HUES48 (cell line): ENCODE measurements at regions not wholly inside any gene's neighbourhood (a gene's known extent, or its start where the extent isn't known, plus 50 kb on each side); places are given as distances from the start of the nearest gene placed in this dataset.

ENCODE experiments used
- H3K27ac ChIP-seq: one replicate; pipeline ENCODE4 v1.7.0; 2013; ENCODE audit warnings: low read depth, low read length, inconsistent platforms
- H3K27me3 ChIP-seq: 2 replicates; pipeline ENCODE4 v1.6.1; 2013; ENCODE audit warnings: mild to moderate bottlenecking, low read length; ENCODE audit not compliant: control insufficient read depth, insufficient read depth
- H3K36me3 ChIP-seq: 2 replicates; pipeline ENCODE4 v1.6.1; 2013; ENCODE audit warnings: low read length; ENCODE audit not compliant: control insufficient read depth, insufficient read depth
- H3K4me1 ChIP-seq: 2 replicates; pipeline ENCODE4 v1.6.1; 2013; ENCODE audit warnings: mild to moderate bottlenecking, low read length; ENCODE audit not compliant: control insufficient read depth, insufficient read depth
- H3K4me3 ChIP-seq: 2 replicates; pipeline ENCODE4 v1.5.1; 2013; ENCODE audit warnings: mild to moderate bottlenecking, low read depth, low read length
- H3K9ac ChIP-seq: 2 replicates; pipeline ENCODE4 v1.6.1; 2013; ENCODE audit warnings: mild to moderate bottlenecking, low read depth, low read length, moderate library complexity
- H3K9me3 ChIP-seq: 2 replicates; pipeline ENCODE4 v1.6.1; 2013; ENCODE audit warnings: low read length; ENCODE audit not compliant: control insufficient read depth, insufficient read depth

DNA sequence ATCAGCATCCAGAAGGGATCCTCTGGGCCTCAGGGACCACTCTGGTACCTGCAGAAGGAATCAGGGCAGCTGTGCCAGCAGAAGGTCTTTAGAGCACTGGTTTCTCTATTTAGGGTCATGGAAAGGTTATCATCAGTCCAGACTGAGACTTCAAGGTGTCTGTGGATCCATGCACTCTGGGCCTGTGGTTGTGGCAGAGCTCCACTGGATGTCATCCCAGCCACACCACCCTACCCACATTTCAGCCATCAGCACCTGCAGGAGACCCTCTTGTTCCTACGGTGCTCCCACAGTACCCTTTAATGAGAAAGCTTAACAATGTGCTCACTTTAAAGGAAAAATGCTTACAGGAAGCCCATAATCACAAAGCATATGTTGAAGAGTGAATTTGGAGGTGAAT, 603.4 kb upstream of the CCDC54 start:
- no peak overlapping the region for H3K27ac ChIP-seq

DNA sequence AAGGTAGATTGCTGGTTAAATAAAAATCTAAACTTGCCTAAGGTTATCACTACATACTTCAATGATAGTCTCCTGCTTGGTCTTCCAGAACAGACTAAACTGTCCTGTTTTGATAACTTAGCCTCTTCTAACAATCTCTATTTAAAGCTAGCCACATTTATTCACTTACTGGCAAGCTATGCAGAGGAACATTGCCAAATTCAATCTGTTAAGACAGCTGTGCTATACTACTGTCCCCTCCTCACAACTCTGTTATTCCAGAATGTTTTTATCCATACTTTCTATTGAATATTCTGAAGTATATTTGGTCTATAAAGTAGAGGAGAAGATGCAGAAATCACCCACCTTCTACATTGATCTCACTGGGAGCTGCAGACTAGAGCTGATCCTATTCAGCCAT, 594.0 kb upstream of the CCDC54 start:
- Histone ChIP-seq H3K9ac (no peak overlapping the region), H3K4me1 (no peaks in the 10 kb centered on the region), H3K27me3 (no peaks in the 10 kb centered on the region), H3K27ac (no peak overlapping the region), H3K36me3 (no peaks in the 10 kb centered on the region), H3K4me3 (no peak overlapping the region), H3K9me3 (no peaks in the 10 kb centered on the region)

More for the DNA sequence above, 603.4 kb upstream of the CCDC54 start:
- H3K27me3 ChIP-seq: no peaks in the 10 kb centered on the region
- no peaks in the 10 kb centered on the region for H3K4me1 ChIP-seq
- H3K9ac ChIP-seq: no peak overlapping the region
- H3K36me3 ChIP-seq: no peaks in the 10 kb centered on the region
- no peak overlapping the region for H3K4me3 ChIP-seq
- no peaks in the 10 kb centered on the region for H3K9me3 ChIP-seq

DNA sequence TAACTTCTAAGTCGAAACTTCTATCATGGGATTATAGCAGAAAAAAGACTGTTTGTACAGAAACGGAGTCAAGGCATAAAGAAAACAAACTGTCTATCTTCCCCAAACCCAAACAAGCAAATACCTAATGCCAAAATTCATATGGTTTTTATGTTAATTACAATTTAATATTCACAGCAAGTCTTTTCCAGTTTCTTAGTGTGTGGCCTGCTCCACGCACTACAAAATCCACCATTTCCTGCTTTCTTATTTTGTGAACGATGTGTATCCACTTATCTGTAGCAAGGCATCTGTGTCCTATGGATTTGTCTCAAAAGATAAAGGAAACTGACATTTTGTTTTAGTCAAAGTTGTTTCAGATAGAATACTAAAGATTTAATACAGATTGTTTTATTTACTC, 588.0 kb upstream of the CCDC54 start:
- H3K9ac ChIP-seq: no peak overlapping the region
- no peak overlapping the region for H3K4me3 ChIP-seq
- no peaks in the 10 kb centered on the region for H3K9me3 ChIP-seq
- no peaks in the 10 kb centered on the region for H3K27me3 ChIP-seq
- no peaks in the 10 kb centered on the region for H3K36me3 ChIP-seq
- H3K4me1 ChIP-seq: no peaks in the 10 kb centered on the region
- no peak overlapping the region for H3K27ac ChIP-seq

GRCh38 chr3:106792716-106793115, 584.5 kb upstream of the CCDC54 start:
- Histone ChIP-seq H3K27ac (no peak overlapping the region), H3K27me3 (no peaks in the 10 kb centered on the region), H3K4me3 (no peak overlapping the region), H3K36me3 (no peaks in the 10 kb centered on the region), H3K9ac (no peak overlapping the region), H3K9me3 (no peaks in the 10 kb centered on the region), H3K4me1 (no peaks in the 10 kb centered on the region)

DNA sequence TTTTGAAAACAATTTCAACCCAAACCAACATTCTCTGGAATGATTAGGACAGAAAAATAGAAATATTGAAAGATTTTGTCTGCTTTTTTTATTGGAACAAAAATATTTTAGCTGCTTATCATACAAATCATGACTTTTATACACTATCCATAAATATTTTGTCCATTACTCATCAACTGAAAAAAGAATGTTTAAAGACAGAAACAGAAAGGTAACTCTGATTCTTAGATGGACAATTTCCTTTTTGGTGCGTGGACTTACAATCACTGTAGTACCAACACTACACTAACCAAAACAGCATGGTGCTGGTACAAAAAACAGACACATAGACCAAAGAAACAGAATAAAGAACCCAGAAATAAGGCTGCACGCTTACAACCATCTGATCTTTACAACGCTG, 582.8 kb upstream of the CCDC54 start:
- Histone ChIP-seq H3K9ac (no peak overlapping the region), H3K4me1 (no peaks in the 10 kb centered on the region), H3K9me3 (no peaks in the 10 kb centered on the region), H3K36me3 (no peaks in the 10 kb centered on the region), H3K27me3 (no peaks in the 10 kb centered on the region), H3K27ac (no peak overlapping the region), H3K4me3 (no peak overlapping the region)

GRCh38 chr3:106795553-106795952, 581.7 kb upstream of the CCDC54 start:
- H3K9me3 ChIP-seq: no peaks in the 10 kb centered on the region
- no peak overlapping the region for H3K27ac ChIP-seq
- H3K9ac ChIP-seq: no peak overlapping the region
- no peaks in the 10 kb centered on the region for H3K36me3 ChIP-seq
- H3K4me1 ChIP-seq: no peaks in the 10 kb centered on the region
- no peaks in the 10 kb centered on the region for H3K27me3 ChIP-seq
- H3K4me3 ChIP-seq: no peak overlapping the region

GRCh38 chr3:106797461-106797860, 579.8 kb upstream of the CCDC54 start:
- no peaks in the 10 kb centered on the region for H3K36me3 ChIP-seq
- no peaks in the 10 kb centered on the region for H3K27me3 ChIP-seq

DNA sequence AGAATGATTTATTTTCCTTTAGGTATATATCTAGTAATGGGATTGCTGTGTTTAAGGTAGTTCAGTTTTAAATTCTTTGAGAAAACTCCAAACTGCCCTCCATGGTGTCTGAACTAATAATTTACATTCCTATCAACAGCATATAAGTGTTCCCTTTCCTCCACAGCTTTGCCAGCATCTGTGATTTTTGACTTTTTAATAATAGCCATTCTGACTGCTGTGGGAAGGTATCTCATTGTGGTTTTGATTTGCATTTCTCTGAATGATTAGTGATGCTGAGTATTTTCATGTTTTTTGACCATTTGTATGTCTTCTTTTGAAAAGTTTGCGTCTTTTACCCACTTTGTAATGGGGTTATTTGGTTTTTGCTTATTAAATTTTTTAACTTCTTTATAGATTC, 571.6 kb upstream of the CCDC54 start:
- no peaks in the 10 kb centered on the region for H3K9me3 ChIP-seq

More at GRCh38 chr3:106797461-106797860, 579.8 kb upstream of the CCDC54 start:
- H3K9me3 ChIP-seq: no peaks in the 10 kb centered on the region
- no peak overlapping the region for H3K9ac ChIP-seq
- H3K4me3 ChIP-seq: no peak overlapping the region
- H3K27ac ChIP-seq: no peak overlapping the region
- no peaks in the 10 kb centered on the region for H3K4me1 ChIP-seq

DNA sequence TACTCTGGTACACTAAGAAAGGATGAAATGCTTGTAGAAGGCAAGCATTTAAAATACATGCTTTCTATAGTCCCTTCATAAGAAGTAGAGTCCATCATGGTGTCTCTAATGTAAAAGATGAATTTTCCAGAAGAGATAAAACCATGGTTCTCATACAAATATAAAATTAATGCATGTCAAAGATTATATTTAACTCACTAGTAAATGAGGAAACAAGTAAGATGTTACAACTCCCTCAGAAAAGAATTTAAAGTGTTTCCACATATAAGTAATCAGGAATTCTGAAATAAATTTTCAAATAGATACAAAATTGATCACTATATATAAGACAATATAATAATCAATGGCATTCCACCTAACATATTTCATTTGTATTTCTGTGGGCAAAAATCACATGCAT, 570.3 kb upstream of the CCDC54 start:
- Histone ChIP-seq H3K4me1 (no peaks in the 10 kb centered on the region), H3K4me3 (no peak overlapping the region), H3K9me3 (no peaks in the 10 kb centered on the region), H3K27me3 (no peaks in the 10 kb centered on the region), H3K9ac (no peak overlapping the region), H3K27ac (no peak overlapping the region), H3K36me3 (no peaks in the 10 kb centered on the region)

More for the DNA sequence above, 571.6 kb upstream of the CCDC54 start:
- Histone ChIP-seq H3K27me3 (no peaks in the 10 kb centered on the region), H3K27ac (no peak overlapping the region), H3K36me3 (no peaks in the 10 kb centered on the region), H3K9ac (no peak overlapping the region), H3K4me1 (no peaks in the 10 kb centered on the region), H3K4me3 (no peak overlapping the region)

GRCh38 chr3:106809041-106809440, 568.2 kb upstream of the CCDC54 start:
- Histone ChIP-seq H3K9me3 (no peaks in the 10 kb centered on the region), H3K27me3 (no peaks in the 10 kb centered on the region), H3K36me3 (no peaks in the 10 kb centered on the region), H3K4me3 (no peak overlapping the region), H3K9ac (no peak overlapping the region), H3K27ac (no peak overlapping the region), H3K4me1 (no peaks in the 10 kb centered on the region)

DNA sequence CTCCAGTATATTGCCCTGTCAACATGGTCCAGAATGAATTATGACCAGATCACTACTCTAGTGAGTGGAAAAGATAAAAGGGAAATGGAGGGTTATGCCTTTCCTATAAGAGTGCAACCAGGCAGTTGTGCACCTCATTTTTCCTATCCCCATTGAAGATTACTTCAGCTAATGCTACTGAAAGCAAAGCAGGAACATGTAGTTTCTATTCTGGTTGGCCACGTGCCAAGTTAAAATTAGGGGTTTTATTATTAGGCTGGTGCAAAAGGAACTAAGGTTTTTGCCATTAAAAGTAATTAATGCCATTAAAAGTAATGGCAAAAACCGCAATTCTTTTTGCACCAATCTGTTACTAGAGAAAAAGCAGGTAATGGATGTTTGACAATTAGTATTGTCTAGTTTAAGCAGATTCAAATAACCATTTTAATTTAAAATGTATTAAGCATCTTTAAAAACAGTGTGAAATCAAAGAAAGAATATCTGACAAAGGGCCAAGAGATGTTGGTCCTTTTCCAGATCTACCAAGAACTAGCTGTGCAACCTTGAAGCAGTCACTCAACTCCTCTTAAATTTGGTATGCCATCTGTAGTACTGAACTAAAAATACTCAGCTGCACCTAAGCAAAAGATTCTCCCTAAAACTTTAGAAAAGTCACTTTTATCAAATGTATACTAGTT, 567.5 kb upstream of the CCDC54 start:
- H3K9ac ChIP-seq: no peak overlapping the region
- no peaks in the 10 kb centered on the region for H3K36me3 ChIP-seq
- no peaks in the 10 kb centered on the region for H3K9me3 ChIP-seq
- no peak overlapping the region for H3K27ac ChIP-seq
- no peaks in the 10 kb centered on the region for H3K27me3 ChIP-seq
- no peaks in the 10 kb centered on the region for H3K4me1 ChIP-seq
- H3K4me3 ChIP-seq: no peak overlapping the region
